IMR-90 (cell line): ENCODE measurements at regions not wholly inside any gene's neighbourhood (a gene's known extent, or its start where the extent isn't known, plus 50 kb on each side); places are given as distances from the start of the nearest gene placed in this dataset.

Source experiments
- ATAC-seq: fragments of 200-7000 bp; cut with Tn5 transposase; 2 replicates; pipeline ENCODE4 v1.9.1; 2020; ENCODE audit warnings: low read depth, mild to moderate bottlenecking, moderate library complexity
- BruUV-seq: library from RNA; stranded (reverse); fragments of 400-500 nt; replicated peaks from 2 replicates; lab custom pipeline; 2021; lab: Mats Ljungman, UMichigan
- CTCF ChIA-PET: fragments of 300-600 bp; formaldehyde crosslinking; extraction: SDS; loops from one replicate; lab custom pipeline; 2021; ENCODE audit warnings: antibody characterized with exemption; lab: Yijun Ruan, JAX
- POLR2A ChIA-PET: fragments of 300-600 bp; sonication (Branson Sonifier 250); formaldehyde crosslinking; loops from one replicate; lab custom pipeline; 2022; ENCODE audit warnings: antibody characterized with exemption; ENCODE audit not compliant: unreplicated experiment; lab: Charles Lee
- DNase-seq: peaks from one replicate; pipeline ENCODE4 v3.0.0; 2013
- H2AFZ ChIP-seq: replicated peaks from 2 replicates; pipeline ENCODE3; 2013; ENCODE audit warnings: low read length, mild to moderate bottlenecking; ENCODE audit not compliant: poor library complexity
- H2AK5ac ChIP-seq: 2 replicates; pipeline ENCODE4 v1.6.1; 2013; ENCODE audit warnings: low read depth, low read length, inconsistent platforms
- H2AK9ac ChIP-seq: replicated peaks from 2 replicates; pipeline ENCODE3; 2013; ENCODE audit warnings: mild to moderate bottlenecking, low read depth, low read length, moderate library complexity; ENCODE audit not compliant: poor library complexity
- H2BK120ac ChIP-seq: 2 replicates; pipeline ENCODE4 v1.6.1; 2013; ENCODE audit warnings: low read depth, low read length, inconsistent platforms
- H2BK15ac ChIP-seq: 3 replicates; pipeline ENCODE4 v1.6.1; 2013; ENCODE audit warnings: low read depth, low read length, inconsistent platforms
- H2BK20ac ChIP-seq: 2 replicates; pipeline ENCODE4 v1.6.1; 2013; ENCODE audit warnings: low read depth, mild to moderate bottlenecking, inconsistent platforms, low read length, moderate library complexity
- H2BK5ac ChIP-seq: 2 replicates; pipeline ENCODE4 v1.6.1; 2013; ENCODE audit warnings: mild to moderate bottlenecking, low read depth, low read length, inconsistent platforms; ENCODE audit not compliant: poor library complexity, severe bottlenecking
- H3K14ac ChIP-seq: replicated peaks from 2 replicates; pipeline ENCODE4 v1.6.1; 2013; ENCODE audit warnings: low read depth, low read length, inconsistent platforms
- H3K18ac ChIP-seq: 2 replicates; pipeline ENCODE4 v1.6.1; 2013; ENCODE audit warnings: low read depth, low read length, control low read depth
- H3K23ac ChIP-seq: 2 replicates; pipeline ENCODE4 v1.6.1; 2013; ENCODE audit warnings: low read depth, low read length, inconsistent platforms
- H3K27ac ChIP-seq: 2 replicates; pipeline ENCODE4 v1.5.1; 2013; ENCODE audit warnings: mild to moderate bottlenecking, control low read depth, low read length; ENCODE audit not compliant: insufficient read depth
- H3K27me3 ChIP-seq: 2 replicates; pipeline ENCODE4 v1.6.1; 2013; ENCODE audit warnings: low read length; ENCODE audit not compliant: control insufficient read depth, insufficient read depth
- H3K36me3 ChIP-seq: 2 replicates; pipeline ENCODE4 v1.6.1; 2013; ENCODE audit warnings: low read length, mixed read lengths; ENCODE audit not compliant: control insufficient read depth, insufficient read depth
- H3K4ac ChIP-seq: 2 replicates; pipeline ENCODE4 v1.6.1; 2013; ENCODE audit warnings: low read depth, low read length, inconsistent platforms
- H3K4me1 ChIP-seq: 2 replicates; pipeline ENCODE4 v1.6.1; 2013; ENCODE audit warnings: low read length, mixed read lengths; ENCODE audit not compliant: control insufficient read depth, insufficient read depth
- H3K4me2 ChIP-seq: 2 replicates; pipeline ENCODE4 v1.6.1; 2013; ENCODE audit warnings: low read depth, mild to moderate bottlenecking, control low read depth, low read length, moderate library complexity
- H3K4me3 ChIP-seq: 2 replicates; pipeline ENCODE4 v1.5.1; 2013; ENCODE audit warnings: low read depth, mild to moderate bottlenecking, control low read depth, low read length, moderate library complexity; ENCODE audit not compliant: insufficient read depth
- H3K56ac ChIP-seq: 2 replicates; pipeline ENCODE4 v1.6.1; 2013; ENCODE audit warnings: low read length, inconsistent platforms; ENCODE audit not compliant: insufficient read depth; ENCODE audit errors: extremely low read depth
- H3K79me1 ChIP-seq, 2 experiments: 2 replicates each; pipeline ENCODE4 v1.6.1; 2013; ENCODE audit warnings: low read length in 2 of 2, inconsistent platforms in 1 of 2, low read depth in 1 of 2
- H3K9ac ChIP-seq: 2 replicates; pipeline ENCODE4 v1.6.1; 2013; ENCODE audit warnings: low read depth, low read length, control low read depth
- H3K9me1 ChIP-seq: 2 replicates; pipeline ENCODE4 v1.6.1; 2013; ENCODE audit warnings: low read length, inconsistent platforms; ENCODE audit not compliant: insufficient read depth
- H3K9me3 ChIP-seq: 2 replicates; pipeline ENCODE4 v1.6.1; 2013; ENCODE audit warnings: low read length; ENCODE audit not compliant: control insufficient read depth, insufficient read depth
- H4K20me1 ChIP-seq: 2 replicates; pipeline ENCODE4 v1.6.1; 2013; ENCODE audit warnings: low read length, inconsistent platforms; ENCODE audit not compliant: insufficient read depth
- H4K5ac ChIP-seq: 2 replicates; pipeline ENCODE4 v1.6.1; 2013; ENCODE audit warnings: mild to moderate bottlenecking, low read depth, low read length, control low read depth
- H4K8ac ChIP-seq, 2 experiments: 2 replicates each; pipeline ENCODE4 v1.6.1; 2013; ENCODE audit warnings: low read depth in 2 of 2, low read length in 2 of 2, control low read depth in 1 of 2, inconsistent platforms in 1 of 2
- H4K91ac ChIP-seq: 2 replicates; pipeline ENCODE4 v1.6.1; 2013; ENCODE audit warnings: low read depth, low read length, inconsistent platforms; ENCODE audit not compliant: insufficient read depth
- BHLHE40 ChIP-seq: fragments of 150-350 bp; IDR thresholded peaks from 2 replicates; pipeline ENCODE4 v1.6.1; 2016; ENCODE audit warnings: mild to moderate bottlenecking, low read depth, low read length
- CHD1 ChIP-seq: IDR thresholded peaks from 2 replicates; pipeline ENCODE4 v1.6.1; 2012; ENCODE audit warnings: low read depth, low read length, improper control_type of control experiment
- CTCF ChIP-seq: conservative IDR thresholded peaks from 2 replicates; pipeline ENCODE4 v1.5.1; 2012; ENCODE audit warnings: mild to moderate bottlenecking, low read depth, low read length, improper control_type of control experiment
- ELK1 ChIP-seq: fragments of 150-350 bp; IDR thresholded peaks from 2 replicates; pipeline ENCODE4 v1.6.1; 2016; ENCODE audit warnings: low read depth, mild to moderate bottlenecking, low read length, moderate library complexity, borderline replicate concordance
- FOS ChIP-seq: fragments of 150-350 bp; IDR thresholded peaks from 2 replicates; pipeline ENCODE4 v1.6.1; 2016; ENCODE audit warnings: low read depth, low read length
- MAFK ChIP-seq: IDR thresholded peaks from 2 replicates; pipeline ENCODE4 v1.6.1; 2012; ENCODE audit warnings: low read depth, low read length, improper control_type of control experiment
- POLR2A ChIP-seq: IDR thresholded peaks from 2 replicates; pipeline ENCODE4 v1.6.1; 2012; ENCODE audit warnings: mild to moderate bottlenecking, low read depth, low read length
- RCOR1 ChIP-seq: IDR thresholded peaks from 2 replicates; pipeline ENCODE4 v1.6.1; 2012; ENCODE audit warnings: mild to moderate bottlenecking, low read length, improper control_type of control experiment; ENCODE audit not compliant: insufficient replicate concordance
- RFX5 ChIP-seq: IDR thresholded peaks from 2 replicates; pipeline ENCODE4 v1.8.0; 2012; ENCODE audit warnings: low read depth, mild to moderate bottlenecking, low read length, moderate library complexity
- WGBS, 2 experiments: methylation state at CpG; one replicate each; pipeline versions ENCODE4 v1.1.5 to v1.1.7; 2013; ENCODE audit warnings: missing lambda C conversion rate in 2 of 2; ENCODE audit not compliant: insufficient read length in 1 of 2; ENCODE audit errors: extremely low coverage in 2 of 2; 5-methylcytosine and 5-hydroxymethylcytosine counted together
- dilution Hi-C: fragments of 300-500 bp; cut with HindIII; formaldehyde crosslinking; loops from one replicate; pipeline ENCODE4 v1.14.3; 2018; ENCODE audit warnings: low sequenced_read_pairs; ENCODE audit not compliant: unreplicated experiment
- in situ Hi-C: fragments of 300-500 bp; cut with MboI; formaldehyde crosslinking; loops from 3 replicates; pipeline ENCODE4 v1.14.3; 2019; ENCODE audit warnings: low sequenced_read_pairs, inconsistent platforms, mixed read lengths
- intact Hi-C: fragments of 100-400 bp; cut with micrococcal nuclease; formaldehyde crosslinking; loops from 2 replicates; pipeline ENCODE4 v1.10.0; 2022

- no peak overlapping the region for H3K23ac ChIP-seq
- H2BK120ac ChIP-seq: no peak overlapping the region
- H3K4me3 ChIP-seq: no peak overlapping the region
- H4K91ac ChIP-seq: no peak overlapping the region
- H3K4ac ChIP-seq: no peak overlapping the region
- H3K4me1 ChIP-seq: no peaks in the 10 kb centered on the region
- no peak overlapping the region for H2BK20ac ChIP-seq
- intact Hi-C loops (no loop called here), in situ Hi-C loops (no loop called here), dilution Hi-C loops (no loop called here)
- H2AFZ ChIP-seq: no peak overlapping the region
- CTCF ChIA-PET: no interaction called here
- 100% methylated on average over 1 of the region's 4 CpGs; no CpG with 5 or more reads in 1 of the 2 experiments for WGBS, 2 experiments
- no peak for DNase-seq
- no peak overlapping the region for H2AK5ac ChIP-seq
- H3K18ac ChIP-seq: no peak overlapping the region
- H3K9ac ChIP-seq: no peak overlapping the region
- no peak overlapping the region for H3K27ac ChIP-seq
- BruUV-seq: no TSS peak
- H2BK5ac ChIP-seq: no peak overlapping the region
- POLR2A ChIA-PET: no interaction called here
- no peaks in the 10 kb centered on the region for H3K27me3 ChIP-seq
- no peak overlapping the region for H3K4me2 ChIP-seq
- H3K9me3 ChIP-seq: no peaks in the 10 kb centered on the region
- peaks cover 3% of the 10 kb centered on the region; the same call in 1 of the 2 replicates for H4K20me1 ChIP-seq
- H4K5ac ChIP-seq: no peak overlapping the region
- no peak overlapping the region for H2BK15ac ChIP-seq
- no peak overlapping the region for H2AK9ac ChIP-seq
- H3K14ac ChIP-seq: no peak overlapping the region
- ATAC-seq: no peak
- TF ChIP-seq FOS (no peak), RCOR1 (no peak), MAFK (no peak), CHD1 (no peak), ELK1 (no peak), POLR2A (no peak), RFX5 (no peak), BHLHE40 (no peak), CTCF (no peak)
- no peak overlapping the region for H3K56ac ChIP-seq
- H4K8ac ChIP-seq: no peak overlapping the region
- peaks cover 39% of the 10 kb centered on the region for H3K36me3 ChIP-seq
- H3K9me1 ChIP-seq: 0 out of 2 replicates have a peak, but pooled peaks cover 3% of the 10 kb centered on the region
- H3K79me1 ChIP-seq: peaks cover 5 to 21% of the 10 kb centered on the region in 2 experiments
Observed at GRCh38 chr7:149606826-149607225, 109.2 kb upstream of the ZNF746 start.
